Body of pancreas (tissue), 4 donors: ENCODE measurements at regions not wholly inside any gene's neighbourhood (a gene's known extent, or its start where the extent isn't known, plus 50 kb on each side); places are given as distances from the start of the nearest gene placed in this dataset.

Source experiments
- ATAC-seq: fragments of 150-250 bp; one replicate; pipeline ENCODE4 v1.9.1; 2016
- DNase-seq, 4 donors: peaks; one replicate each; pipeline ENCODE4 v3.0.0-alpha.2; 2019
- H3K27ac ChIP-seq, 4 donors: fragments of 200-600 bp; sonication (generic); 1 replicate in 3 of 4; 2 replicates in 1 of 4; pipeline versions ENCODE4 v1.5.1 to v1.6.1; 2016 to 2019; ENCODE audit warnings: mild to moderate bottlenecking in 1 of 4, mixed read lengths in 1 of 4, moderate library complexity in 1 of 4
- H3K27me3 ChIP-seq, 2 donors: fragments of 200-600 bp; sonication (generic); one replicate each; pipeline ENCODE4 v1.6.0; 2016; ENCODE audit warnings: mild to moderate bottlenecking in 1 of 2
- H3K36me3 ChIP-seq, 2 donors: fragments of 200-600 bp; sonication (generic); replicated peaks in 1 of 2; 2 replicates each; pipeline ENCODE4 v1.5.1; 2016; ENCODE audit warnings: low read depth in 2 of 2; ENCODE audit not compliant: insufficient read depth in 1 of 2
- H3K4me1 ChIP-seq: fragments of 200-600 bp; sonication (generic); one replicate; pipeline ENCODE4 v1.6.0; 2016
- H3K4me3 ChIP-seq, 2 donors: fragments of 200-600 bp; sonication (generic); 1 replicate in 1 of 2; 2 replicates in 1 of 2; pipeline ENCODE4 v1.5.1; 2016 to 2019
- H3K9me3 ChIP-seq, 3 donors: fragments of 200-600 bp; sonication (generic); 1 replicate in 2 of 3; 2 replicates in 1 of 3; pipeline ENCODE4 v1.5.1; 2016
- CTCF ChIP-seq, 7 experiments: fragments of 450-650 bp in 4 of 7; fragments of 200-600 bp in 3 of 7; sonication (generic) in 3 of 7; IDR thresholded peaks; one replicate each; pipeline ENCODE4 v1.5.1; 2016 to 2019; ENCODE audit warnings: antibody characterized with exemption in 7 of 7
- POLR2A ChIP-seq, 3 donors: fragments of 450-650 bp; IDR thresholded peaks; one replicate each; pipeline ENCODE4 v1.6.1; 2016; ENCODE audit warnings: antibody characterized with exemption in 3 of 3, mild to moderate bottlenecking in 2 of 3
- WGBS, 2 donors: methylation state at CpG; one replicate each; pipeline ENCODE4 v1.1.5; 2017; 5-methylcytosine and 5-hydroxymethylcytosine counted together
- intact Hi-C: fragments of 100-400 bp; cut with DNase I; formaldehyde crosslinking; loops from one replicate; pipeline ENCODE4 v1.15.1; 2023

- no peak overlapping the region for H3K27ac ChIP-seq
- H3K4me1 ChIP-seq: no peaks in the 10 kb centered on the region
- TF ChIP-seq POLR2A (IDR thresholded peaks at IDR 0.05) (no peak), CTCF (IDR thresholded peaks at IDR 0.05) (no peak)
- intact Hi-C loops: no loop called here
- H3K27me3 ChIP-seq: no peaks in the 10 kb centered on the region
- no peak overlapping the region for H3K4me3 ChIP-seq
- 84 to 85% methylated on average over 2 of the region's 2 CpGs for WGBS, 2 donors
- no peaks in the 10 kb centered on the region for H3K36me3 ChIP-seq
- DNase-seq: no peak
- no peak for ATAC-seq
- H3K9me3 ChIP-seq: no peaks in the 10 kb centered on the region
These were observed 230.5 kb downstream of the ESM1 start for GRCh38 chr5:54754878-54755277.

- no peak overlapping the region for H3K4me3 ChIP-seq
- H3K36me3 ChIP-seq: no peaks in the 10 kb centered on the region
- 84% methylated on average over 7 of the region's 7 CpGs for WGBS, 2 donors
- ATAC-seq (no peak), DNase-seq (no peak)
- no peak overlapping the region for H3K27ac ChIP-seq
- TF ChIP-seq POLR2A (IDR thresholded peaks at IDR 0.05) (no peak), CTCF (IDR thresholded peaks at IDR 0.05) (no peak)
- H3K9me3 ChIP-seq: no peaks in the 10 kb centered on the region
- H3K4me1 ChIP-seq: no peaks in the 10 kb centered on the region
- H3K27me3 ChIP-seq: no peaks in the 10 kb centered on the region
- intact Hi-C loops: no loop called here
These were observed 231.0 kb downstream of the ESM1 start for GRCh38 chr5:54754420-54754819.

GRCh38 chr5:54753753-54754152, 231.6 kb downstream of the ESM1 start:
- H3K36me3 ChIP-seq: no peaks in the 10 kb centered on the region
- no peaks in the 10 kb centered on the region for H3K4me1 ChIP-seq
- no peak for ATAC-seq
- intact Hi-C loops: no loop called here
- no peak overlapping the region for H3K4me3 ChIP-seq
- WGBS, 2 donors: 42 to 45% methylated on average over 1 of the region's 1 CpG
- H3K9me3 ChIP-seq: no peaks in the 10 kb centered on the region
- DNase-seq: no peak
- no peak overlapping the region for H3K27ac ChIP-seq
- TF ChIP-seq POLR2A (IDR thresholded peaks at IDR 0.05) (no peak), CTCF (IDR thresholded peaks at IDR 0.05) (no peak)
- no peaks in the 10 kb centered on the region for H3K27me3 ChIP-seq

GRCh38 chr5:54753034-54753433, 232.4 kb downstream of the ESM1 start:
- Histone ChIP-seq H3K9me3 (no peaks in the 10 kb centered on the region), H3K4me1 (no peaks in the 10 kb centered on the region), H3K36me3 (no peaks in the 10 kb centered on the region), H3K4me3 (no peak overlapping the region), H3K27ac (no peak overlapping the region), H3K27me3 (no peaks in the 10 kb centered on the region)
- ATAC-seq (no peak), DNase-seq (peak in 1 of 4 donors; percentile 24)
- intact Hi-C loops: no loop called here
- no peak for TF ChIP-seq POLR2A (IDR thresholded peaks at IDR 0.05)
- TF ChIP-seq CTCF (IDR thresholded peaks at IDR 0.05): no peak
- WGBS, 2 donors: 35 to 48% methylated on average over 4 of the region's 4 CpGs

- Histone ChIP-seq H3K27me3 (no peaks in the 10 kb centered on the region), H3K4me3 (no peak overlapping the region), H3K4me1 (no peaks in the 10 kb centered on the region), H3K36me3 (no peaks in the 10 kb centered on the region), H3K9me3 (no peaks in the 10 kb centered on the region), H3K27ac (no peak overlapping the region)
- no peak for DNase-seq
- no peak for TF ChIP-seq CTCF (IDR thresholded peaks at IDR 0.05)
- no peak for TF ChIP-seq POLR2A (IDR thresholded peaks at IDR 0.05)
- no peak for ATAC-seq
- intact Hi-C loops: no loop called here
- WGBS, 2 donors: 75 to 82% methylated on average over 4 of the region's 4 CpGs
These were observed 231.0 kb downstream of the SNX18 start for GRCh38 chr5:54748527-54748926.
